ENCODE measurements at regions not wholly inside any gene's neighbourhood (a gene's known extent, or its start where the extent isn't known, plus 50 kb on each side); places are given as distances from the start of the nearest gene placed in this dataset.

- TF ChIP-seq ZNF224 (CRISPR knock-in tag; IDR thresholded peaks at IDR 0.05) (no peak), MAFF (IDR thresholded peaks at IDR 0.05; ENCODE audit: low read depth, low read length) (no peak)
These were observed 224.1 kb upstream of the EGLN3 start for GRCh38 chr14:34174973-34175372.

Data from HepG2 (cell line).